Coronary artery (tissue), 2 donors: ENCODE measurements at regions not wholly inside any gene's neighbourhood (a gene's known extent, or its start where the extent isn't known, plus 50 kb on each side); places are given as distances from the start of the nearest gene placed in this dataset.

ENCODE experiments used
- DNase-seq: peaks from one replicate; pipeline ENCODE4 v3.0.0-alpha.2; 2017; ENCODE audit warnings: low spot score
- H3K27ac ChIP-seq, 2 donors: fragments of 200-600 bp; sonication (generic); one replicate each; pipeline ENCODE4 v1.5.1; 2016 to 2019
- H3K4me3 ChIP-seq: fragments of 200-600 bp; sonication (generic); 2 replicates; pipeline ENCODE4 v1.5.1; 2016; ENCODE audit warnings: mild to moderate bottlenecking, moderate library complexity
- TF ChIP-seq, protein P1 (sequence below): fragments of 200-600 bp; sonication (generic); IDR thresholded peaks from one replicate; pipeline ENCODE4 v1.5.1; 2019; ENCODE audit warnings: antibody characterized with exemption

DNA sequence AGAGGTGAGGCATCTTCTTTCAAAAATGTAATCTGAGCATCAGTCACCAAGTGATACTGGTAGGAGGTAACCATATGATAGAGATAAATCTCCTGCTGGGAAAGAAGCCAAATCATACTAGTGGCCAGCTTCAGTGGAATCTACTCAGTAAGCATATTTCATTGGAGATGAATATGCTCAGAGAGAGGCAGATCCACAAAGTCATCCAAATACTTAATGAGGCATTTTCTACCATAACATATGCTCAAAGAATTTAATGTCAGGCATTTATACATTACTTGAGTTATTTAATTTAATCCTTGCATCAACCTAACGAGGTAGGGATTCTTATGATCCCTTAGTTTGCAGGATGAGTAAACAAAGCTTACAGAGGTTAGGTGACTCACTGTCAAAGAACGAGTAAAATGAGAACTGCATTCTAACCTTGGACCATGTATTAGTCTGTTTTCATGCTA is 50.9 kb upstream of the DMRTA1 start:
- no peak overlapping the region for H3K4me3 ChIP-seq
- no peak overlapping the region for H3K27ac ChIP-seq
- DNase-seq, result no peak
- TF ChIP-seq, protein P1, sequence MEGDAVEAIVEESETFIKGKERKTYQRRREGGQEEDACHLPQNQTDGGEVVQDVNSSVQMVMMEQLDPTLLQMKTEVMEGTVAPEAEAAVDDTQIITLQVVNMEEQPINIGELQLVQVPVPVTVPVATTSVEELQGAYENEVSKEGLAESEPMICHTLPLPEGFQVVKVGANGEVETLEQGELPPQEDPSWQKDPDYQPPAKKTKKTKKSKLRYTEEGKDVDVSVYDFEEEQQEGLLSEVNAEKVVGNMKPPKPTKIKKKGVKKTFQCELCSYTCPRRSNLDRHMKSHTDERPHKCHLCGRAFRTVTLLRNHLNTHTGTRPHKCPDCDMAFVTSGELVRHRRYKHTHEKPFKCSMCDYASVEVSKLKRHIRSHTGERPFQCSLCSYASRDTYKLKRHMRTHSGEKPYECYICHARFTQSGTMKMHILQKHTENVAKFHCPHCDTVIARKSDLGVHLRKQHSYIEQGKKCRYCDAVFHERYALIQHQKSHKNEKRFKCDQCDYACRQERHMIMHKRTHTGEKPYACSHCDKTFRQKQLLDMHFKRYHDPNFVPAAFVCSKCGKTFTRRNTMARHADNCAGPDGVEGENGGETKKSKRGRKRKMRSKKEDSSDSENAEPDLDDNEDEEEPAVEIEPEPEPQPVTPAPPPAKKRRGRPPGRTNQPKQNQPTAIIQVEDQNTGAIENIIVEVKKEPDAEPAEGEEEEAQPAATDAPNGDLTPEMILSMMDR, result no peak
